ENCODE measurements at regions not wholly inside any gene's neighbourhood (a gene's known extent, or its start where the extent isn't known, plus 50 kb on each side); places are given as distances from the start of the nearest gene placed in this dataset.

DNA sequence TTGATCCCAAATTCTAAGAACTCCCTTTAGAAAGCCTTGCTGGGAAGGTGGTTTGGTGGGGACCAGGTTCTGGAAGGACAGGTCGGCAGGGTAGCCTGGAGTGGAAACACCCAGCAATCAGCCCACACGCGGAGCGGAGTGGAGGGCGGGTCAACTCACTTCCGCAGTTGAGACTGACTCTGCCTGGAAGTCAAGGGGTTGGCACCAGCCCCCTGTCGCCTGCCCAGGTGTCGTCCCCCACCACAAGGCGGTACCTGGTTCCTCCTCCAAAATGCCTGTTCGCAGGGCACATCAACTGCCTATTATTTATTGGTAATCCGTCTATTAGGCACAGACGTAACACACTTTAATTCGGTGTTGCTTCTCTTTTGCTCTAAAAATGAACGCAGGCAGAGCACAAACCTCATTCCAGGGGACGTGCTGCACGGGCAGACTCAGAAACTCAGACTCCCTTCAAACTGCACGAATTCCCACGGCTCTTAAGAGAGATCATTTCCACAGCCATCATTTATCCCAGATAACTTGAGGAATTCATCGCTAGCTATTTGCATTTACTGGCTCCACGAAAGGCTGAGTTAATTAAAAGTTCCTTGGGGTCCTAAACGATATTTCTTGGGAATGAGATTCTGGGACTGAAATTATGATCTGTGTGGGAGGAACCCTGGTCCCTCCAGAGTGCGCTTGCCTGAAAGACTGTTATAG is 248.2 kb upstream of the PPP2R2D start:
- no peak for DNase-seq (ENCODE audit: low read depth in 1 of 2, low spot score in 1 of 2)
- WGBS (ENCODE audit: missing lambda C conversion rate) = 49% methylated on average over 22 of the region's 22 CpGs

DNA sequence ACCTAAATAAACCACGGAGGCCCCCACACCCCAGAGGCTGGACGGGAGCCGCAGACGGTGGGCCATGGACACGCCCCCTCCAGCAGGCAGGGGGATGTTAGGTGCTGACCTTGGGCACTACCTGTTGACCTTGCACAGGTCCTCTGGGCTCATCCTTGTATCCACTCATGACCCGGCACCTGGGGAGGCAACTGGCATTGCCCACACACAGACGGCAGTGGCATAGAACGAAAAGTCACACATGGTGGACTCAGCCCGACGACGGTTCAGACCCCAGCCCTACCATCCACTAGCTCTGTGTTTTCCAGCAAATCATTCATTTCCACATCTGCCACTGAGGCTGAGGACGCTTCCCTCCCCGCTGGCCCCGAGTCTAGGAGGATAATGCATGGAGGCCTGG is 247.7 kb upstream of the PPP2R2D start:
- 67% methylated on average over 9 of the region's 14 CpGs for WGBS (ENCODE audit: missing lambda C conversion rate)
- no peak for DNase-seq (ENCODE audit: low read depth in 1 of 2, low spot score in 1 of 2)
- Histone ChIP-seq H3K27ac (no peak overlapping the region), H3K4me3 (no peak overlapping the region), H3K9me3 (no peaks in the 10 kb centered on the region), H3K4me2 (no peak overlapping the region), H3K4me1 (no peaks in the 10 kb centered on the region)
- no peak for ATAC-seq
- FAIRE-seq = no peak
- CTCF ChIA-PET = no interaction called here
- POLR2A ChIA-PET = no interaction called here
- TF ChIP-seq, protein P1, sequence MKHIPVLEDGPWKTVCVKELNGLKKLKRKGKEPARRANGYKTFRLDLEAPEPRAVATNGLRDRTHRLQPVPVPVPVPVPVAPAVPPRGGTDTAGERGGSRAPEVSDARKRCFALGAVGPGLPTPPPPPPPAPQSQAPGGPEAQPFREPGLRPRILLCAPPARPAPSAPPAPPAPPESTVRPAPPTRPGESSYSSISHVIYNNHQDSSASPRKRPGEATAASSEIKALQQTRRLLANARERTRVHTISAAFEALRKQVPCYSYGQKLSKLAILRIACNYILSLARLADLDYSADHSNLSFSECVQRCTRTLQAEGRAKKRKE (CRISPR knock-in tag; IDR thresholded peaks at IDR 0.05; ENCODE audit: low read depth) = no peak
- TF ChIP-seq ZSCAN20 (CRISPR knock-in tag; IDR thresholded peaks at IDR 0.05) (no peak), RFX5 (IDR thresholded peaks at IDR 0.05) (no peak), NPAS2 (CRISPR knock-in tag; IDR thresholded peaks at IDR 0.05; ENCODE audit: borderline replicate concordance) (no peak), RNF2 (IDR thresholded peaks at IDR 0.05; ENCODE audit: borderline replicate concordance, low read depth) (no peak), HEYL (CRISPR knock-in tag; IDR thresholded peaks at IDR 0.05) (no peak), ZFP36 (IDR thresholded peaks at IDR 0.05; ENCODE audit: borderline replicate concordance, partially characterized antibody) (no peak), RARB (CRISPR knock-in tag; IDR thresholded peaks at IDR 0.05) (no peak), ESRRA (IDR thresholded peaks at IDR 0.05; ENCODE audit: borderline replicate concordance, low read length) (no peak), POLR2A (IDR thresholded peaks at IDR 0.05; ENCODE audit: low read length) (no peak), CBX8 (IDR thresholded peaks at IDR 0.05) (no peak), CEBPB (IDR thresholded peaks at IDR 0.05) (no peak), TP53 (CRISPR knock-in tag; IDR thresholded peaks at IDR 0.05) (no peak), CBX2 (IDR thresholded peaks at IDR 0.05; ENCODE audit: borderline replicate concordance, low read depth) (no peak), BHLHE40 (IDR thresholded peaks at IDR 0.05; ENCODE audit: low read depth, low read length) (no peak), KDM1A (IDR thresholded peaks at IDR 0.05; ENCODE audit: low read depth) (no peak), MAFK (IDR thresholded peaks at IDR 0.05; ENCODE audit: partially characterized antibody) (no peak), MYC (IDR thresholded peaks at IDR 0.05; ENCODE audit: borderline replicate concordance, low read length) (no peak)

More for the DNA sequence above, 248.2 kb upstream of the PPP2R2D start:
- Histone ChIP-seq H3K4me3 (no peak overlapping the region), H3K4me2 (no peak overlapping the region), H3K4me1 (no peaks in the 10 kb centered on the region), H3K27ac (no peak overlapping the region), H3K9me3 (no peaks in the 10 kb centered on the region)
- no peak for ATAC-seq
- CTCF ChIA-PET = no interaction called here
- POLR2A ChIA-PET = no interaction called here
- FAIRE-seq = no peak
- TF ChIP-seq, protein P2, sequence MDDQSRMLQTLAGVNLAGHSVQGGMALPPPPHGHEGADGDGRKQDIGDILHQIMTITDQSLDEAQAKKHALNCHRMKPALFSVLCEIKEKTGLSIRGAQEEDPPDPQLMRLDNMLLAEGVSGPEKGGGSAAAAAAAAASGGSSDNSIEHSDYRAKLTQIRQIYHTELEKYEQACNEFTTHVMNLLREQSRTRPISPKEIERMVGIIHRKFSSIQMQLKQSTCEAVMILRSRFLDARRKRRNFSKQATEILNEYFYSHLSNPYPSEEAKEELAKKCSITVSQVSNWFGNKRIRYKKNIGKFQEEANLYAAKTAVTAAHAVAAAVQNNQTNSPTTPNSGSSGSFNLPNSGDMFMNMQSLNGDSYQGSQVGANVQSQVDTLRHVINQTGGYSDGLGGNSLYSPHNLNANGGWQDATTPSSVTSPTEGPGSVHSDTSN (IDR thresholded peaks at IDR 0.05) = no peak
- TF ChIP-seq ZNF302 (CRISPR knock-in tag; IDR thresholded peaks at IDR 0.05) (no peak), TFCP2L1 (CRISPR knock-in tag; IDR thresholded peaks at IDR 0.05) (no peak), TP53 (CRISPR knock-in tag; IDR thresholded peaks at IDR 0.05) (no peak), GATA3 (IDR thresholded peaks at IDR 0.05; ENCODE audit: borderline replicate concordance) (no peak), CBX8 (IDR thresholded peaks at IDR 0.05) (no peak), KDM1A (IDR thresholded peaks at IDR 0.05; ENCODE audit: low read depth) (no peak), BHLHE40 (IDR thresholded peaks at IDR 0.05; ENCODE audit: low read depth, low read length) (no peak), CBX2 (IDR thresholded peaks at IDR 0.05; ENCODE audit: borderline replicate concordance, low read depth) (no peak), NFE2L2 (conservative IDR thresholded peaks at IDR 0.05; ENCODE audit: low read length) (no peak)
- TF ChIP-seq, protein P3, sequence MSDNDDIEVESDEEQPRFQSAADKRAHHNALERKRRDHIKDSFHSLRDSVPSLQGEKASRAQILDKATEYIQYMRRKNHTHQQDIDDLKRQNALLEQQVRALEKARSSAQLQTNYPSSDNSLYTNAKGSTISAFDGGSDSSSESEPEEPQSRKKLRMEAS (IDR thresholded peaks at IDR 0.05) = no peak
- TF ChIP-seq, protein P4, sequence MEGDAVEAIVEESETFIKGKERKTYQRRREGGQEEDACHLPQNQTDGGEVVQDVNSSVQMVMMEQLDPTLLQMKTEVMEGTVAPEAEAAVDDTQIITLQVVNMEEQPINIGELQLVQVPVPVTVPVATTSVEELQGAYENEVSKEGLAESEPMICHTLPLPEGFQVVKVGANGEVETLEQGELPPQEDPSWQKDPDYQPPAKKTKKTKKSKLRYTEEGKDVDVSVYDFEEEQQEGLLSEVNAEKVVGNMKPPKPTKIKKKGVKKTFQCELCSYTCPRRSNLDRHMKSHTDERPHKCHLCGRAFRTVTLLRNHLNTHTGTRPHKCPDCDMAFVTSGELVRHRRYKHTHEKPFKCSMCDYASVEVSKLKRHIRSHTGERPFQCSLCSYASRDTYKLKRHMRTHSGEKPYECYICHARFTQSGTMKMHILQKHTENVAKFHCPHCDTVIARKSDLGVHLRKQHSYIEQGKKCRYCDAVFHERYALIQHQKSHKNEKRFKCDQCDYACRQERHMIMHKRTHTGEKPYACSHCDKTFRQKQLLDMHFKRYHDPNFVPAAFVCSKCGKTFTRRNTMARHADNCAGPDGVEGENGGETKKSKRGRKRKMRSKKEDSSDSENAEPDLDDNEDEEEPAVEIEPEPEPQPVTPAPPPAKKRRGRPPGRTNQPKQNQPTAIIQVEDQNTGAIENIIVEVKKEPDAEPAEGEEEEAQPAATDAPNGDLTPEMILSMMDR (IDR thresholded peaks at IDR 0.05) = no peak
- TF ChIP-seq, protein P5, sequence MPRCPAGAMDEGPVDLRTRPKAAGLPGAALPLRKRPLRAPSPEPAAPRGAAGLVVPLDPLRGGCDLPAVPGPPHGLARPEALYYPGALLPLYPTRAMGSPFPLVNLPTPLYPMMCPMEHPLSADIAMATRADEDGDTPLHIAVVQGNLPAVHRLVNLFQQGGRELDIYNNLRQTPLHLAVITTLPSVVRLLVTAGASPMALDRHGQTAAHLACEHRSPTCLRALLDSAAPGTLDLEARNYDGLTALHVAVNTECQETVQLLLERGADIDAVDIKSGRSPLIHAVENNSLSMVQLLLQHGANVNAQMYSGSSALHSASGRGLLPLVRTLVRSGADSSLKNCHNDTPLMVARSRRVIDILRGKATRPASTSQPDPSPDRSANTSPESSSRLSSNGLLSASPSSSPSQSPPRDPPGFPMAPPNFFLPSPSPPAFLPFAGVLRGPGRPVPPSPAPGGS (IDR thresholded peaks at IDR 0.05) = no peak
